Suppressor macrophage treated with lipopolysaccharide for 4 hours (primary cell): ENCODE measurements at regions not wholly inside any gene's neighbourhood (a gene's known extent, or its start where the extent isn't known, plus 50 kb on each side); places are given as distances from the start of the nearest gene placed in this dataset.

ENCODE experiments used
- DNase-seq: peaks from one replicate; pipeline ENCODE4 v3.0.0-alpha.2; 2020

- no peak for DNase-seq
These were observed 98.3 kb downstream of the HMX1 start for GRCh38 chr4:8773124-8773931.

GRCh38 chr4:8772499-8773123 lies 99.0 kb downstream of the HMX1 start:
- no peak for DNase-seq

- DNase-seq, result no peak
These were observed 100.0 kb downstream of the HMX1 start for GRCh38 chr4:8771666-8772065.

GRCh38 chr4:8771258-8771590 lies 100.4 kb downstream of the HMX1 start:
- DNase-seq, result no peak

GRCh38 chr4:8770518-8771257 lies 101.0 kb downstream of the HMX1 start:
- no peak for DNase-seq

- no peak for DNase-seq
These were observed 101.8 kb downstream of the HMX1 start for GRCh38 chr4:8769645-8770517.

- no peak for DNase-seq
These were observed 103.2 kb downstream of the HMX1 start for GRCh38 chr4:8768357-8768999.

- no peak for DNase-seq
These were observed 105.0 kb downstream of the HMX1 start for GRCh38 chr4:8766610-8767009.

- DNase-seq, result no peak
These were observed 105.7 kb downstream of the HMX1 start for GRCh38 chr4:8765631-8766590.

- DNase-seq, result no peak
These were observed 106.6 kb downstream of the HMX1 start for GRCh38 chr4:8765084-8765483.

GRCh38 chr4:8763966-8764901 lies 107.4 kb downstream of the HMX1 start:
- DNase-seq, result no peak

GRCh38 chr4:8762951-8763735 lies 108.5 kb downstream of the HMX1 start:
- DNase-seq, result no peak

- DNase-seq, result no peak
These were observed 109.3 kb downstream of the HMX1 start for GRCh38 chr4:8762356-8762755.

- DNase-seq, result no peak
These were observed 109.8 kb downstream of the HMX1 start for GRCh38 chr4:8761824-8762205.

- no peak for DNase-seq
These were observed 110.3 kb downstream of the HMX1 start for GRCh38 chr4:8761167-8761823.

- DNase-seq, result no peak
These were observed 111.1 kb downstream of the HMX1 start for GRCh38 chr4:8760561-8760960.

GRCh38 chr4:8759987-8760386 lies 111.7 kb downstream of the HMX1 start:
- no peak for DNase-seq

GRCh38 chr4:8756816-8757215 lies 114.8 kb downstream of the HMX1 start:
- DNase-seq, result no peak
